NCI-H146 (cell line): ENCODE measurements at regions not wholly inside any gene's neighbourhood (a gene's known extent, or its start where the extent isn't known, plus 50 kb on each side); places are given as distances from the start of the nearest gene placed in this dataset.

ENCODE experiments used
- DNase-seq: peaks from one replicate; lab custom pipeline; 2025; lab: John Stamatoyannopoulos, UW

GRCh38 chr16:79756571-79756970, 156.0 kb upstream of the MAF start:
- DNase-seq, result no peak

GRCh38 chr16:79754501-79754900, 154.0 kb upstream of the MAF start:
- no peak for DNase-seq

- no peak for DNase-seq
Observed at GRCh38 chr16:79754081-79754480, 153.5 kb upstream of the MAF start.

- DNase-seq, result no peak
Observed at GRCh38 chr16:79753286-79753685, 152.7 kb upstream of the MAF start.

- DNase-seq, result no peak
Observed at GRCh38 chr16:79752396-79752795, 151.9 kb upstream of the MAF start.

- DNase-seq, result no peak
Observed at GRCh38 chr16:79751471-79752184, 151.1 kb upstream of the MAF start.

- DNase-seq, result no peak
Observed at GRCh38 chr16:79750311-79750710, 149.8 kb upstream of the MAF start.

- no peak for DNase-seq
Observed at GRCh38 chr16:79748629-79749028, 148.1 kb upstream of the MAF start.

GRCh38 chr16:79747688-79748087, 147.2 kb upstream of the MAF start:
- DNase-seq, result no peak

- no peak for DNase-seq
Observed at GRCh38 chr16:79740252-79740651, 139.7 kb upstream of the MAF start.

- DNase-seq, result no peak
Observed at GRCh38 chr16:79735271-79735670, 134.7 kb upstream of the MAF start.

GRCh38 chr16:79734721-79735120, 134.2 kb upstream of the MAF start:
- no peak for DNase-seq

GRCh38 chr16:79728923-79729240, 128.3 kb upstream of the MAF start:
- no peak for DNase-seq

- no peak for DNase-seq
Observed at GRCh38 chr16:79728048-79728922, 127.7 kb upstream of the MAF start.

- DNase-seq, result no peak
Observed at GRCh38 chr16:79726902-79727301, 126.4 kb upstream of the MAF start.

- DNase-seq, result no peak
Observed at GRCh38 chr16:79725051-79725450, 124.5 kb upstream of the MAF start.

- DNase-seq, result no peak
Observed at GRCh38 chr16:79723583-79724168, 123.1 kb upstream of the MAF start.

- no peak for DNase-seq
Observed at GRCh38 chr16:79721270-79721669, 120.7 kb upstream of the MAF start.

GRCh38 chr16:79717333-79718137, 117.0 kb upstream of the MAF start:
- DNase-seq, result no peak

GRCh38 chr16:79716645-79717332, 116.3 kb upstream of the MAF start:
- no peak for DNase-seq

GRCh38 chr16:79715061-79715460, 114.5 kb upstream of the MAF start:
- DNase-seq, result no peak

GRCh38 chr16:79714440-79714839, 113.9 kb upstream of the MAF start:
- DNase-seq, result no peak
